Tibial nerve (tissue), 4 donors: ENCODE measurements at regions not wholly inside any gene's neighbourhood (a gene's known extent, or its start where the extent isn't known, plus 50 kb on each side); places are given as distances from the start of the nearest gene placed in this dataset.

ENCODE experiments used
- DNase-seq, 2 donors: peaks; one replicate each; pipeline ENCODE4 v3.0.0-alpha.2; 2019; ENCODE audit warnings: low spot score in 2 of 2
- H3K27ac ChIP-seq, 4 donors: fragments of 200-600 bp; sonication (generic) in 3 of 4; one replicate each; pipeline ENCODE4 v1.5.1; 2017 to 2019; ENCODE audit warnings: mild to moderate bottlenecking in 1 of 4
- H3K27me3 ChIP-seq, 2 donors: fragments of 200-600 bp; sonication (generic) in 1 of 2; one replicate each; pipeline versions ENCODE4 v1.5.1 to v1.6.0; 2017 to 2019
- H3K36me3 ChIP-seq, 3 donors: fragments of 200-600 bp; sonication (generic); one replicate each; pipeline ENCODE4 v1.5.1; 2018 to 2019
- H3K4me1 ChIP-seq, 4 donors: fragments of 200-600 bp; sonication (generic) in 3 of 4; one replicate each; pipeline ENCODE4 v1.5.1; 2017 to 2019
- H3K4me3 ChIP-seq, 4 donors: fragments of 200-600 bp; sonication (generic) in 3 of 4; one replicate each; pipeline ENCODE4 v1.5.1; 2017 to 2019; ENCODE audit warnings: mild to moderate bottlenecking in 1 of 4, moderate library complexity in 1 of 4
- H3K9me3 ChIP-seq, 4 donors: fragments of 200-600 bp; sonication (generic) in 3 of 4; one replicate each; pipeline ENCODE4 v1.5.1; 2017 to 2019
- CTCF ChIP-seq, 5 experiments: fragments of 200-600 bp in 3 of 5; fragments of 450-650 bp in 2 of 5; sonication (generic) in 3 of 5; IDR thresholded peaks; one replicate each; pipeline ENCODE4 v1.5.1; 2016 to 2019; ENCODE audit warnings: antibody characterized with exemption in 5 of 5, mild to moderate bottlenecking in 3 of 5, moderate library complexity in 2 of 5
- EP300 ChIP-seq, 2 donors: sonication (generic); formaldehyde crosslinking; IDR thresholded peaks; one replicate each; pipeline ENCODE4 v1.6.1; 2017; ENCODE audit warnings: antibody characterized with exemption in 2 of 2, mild to moderate bottlenecking in 1 of 2
- POLR2A ChIP-seq, 2 donors: fragments of 450-650 bp; IDR thresholded peaks; one replicate each; pipeline ENCODE4 v1.6.1; 2017; ENCODE audit warnings: antibody characterized with exemption in 2 of 2, mild to moderate bottlenecking in 2 of 2, moderate library complexity in 2 of 2
- WGBS, 2 donors: methylation state at CpG; one replicate each; pipeline ENCODE4 v1.1.5; 2018; 5-methylcytosine and 5-hydroxymethylcytosine counted together

- no peak for TF ChIP-seq POLR2A (IDR thresholded peaks at IDR 0.05)
- no peak for TF ChIP-seq CTCF (IDR thresholded peaks at IDR 0.05)
- no peak for TF ChIP-seq EP300 (IDR thresholded peaks at IDR 0.05)
- Histone ChIP-seq H3K4me1 (peaks cover 0 to 5% (median 0%) of the 10 kb centered on the region in 4 donors), H3K36me3 (no peaks in the 10 kb centered on the region), H3K4me3 (no peak overlapping the region), H3K27me3 (no peaks in the 10 kb centered on the region), H3K9me3 (no peaks in the 10 kb centered on the region), H3K27ac (no peak overlapping the region)
- 86 to 89% methylated on average over 4 of the region's 4 CpGs for WGBS, 2 donors
- no peak for DNase-seq
Measured at GRCh38 chr6:14861491-14861943, 384.4 kb upstream of the JARID2 start.

GRCh38 chr6:14862845-14863244, 383.0 kb upstream of the JARID2 start:
- WGBS, 2 donors: 96% methylated on average over 3 of the region's 3 CpGs
- H3K4me1 ChIP-seq: peaks cover 0 to 5% (median 0%) of the 10 kb centered on the region in 4 donors
- H3K36me3 ChIP-seq: no peaks in the 10 kb centered on the region
- no peaks in the 10 kb centered on the region for H3K27me3 ChIP-seq
- H3K27ac ChIP-seq: no peak overlapping the region
- no peak for TF ChIP-seq EP300 (IDR thresholded peaks at IDR 0.05)
- no peaks in the 10 kb centered on the region for H3K9me3 ChIP-seq
- H3K4me3 ChIP-seq: no peak overlapping the region
- DNase-seq: no peak

GRCh38 chr6:14863902-14864850, 381.7 kb upstream of the JARID2 start:
- Histone ChIP-seq H3K36me3 (no peaks in the 10 kb centered on the region), H3K4me1 (peaks cover 0 to 5% (median 0%) of the 10 kb centered on the region in 4 donors), H3K9me3 (no peaks in the 10 kb centered on the region), H3K4me3 (no peak overlapping the region), H3K27me3 (no peaks in the 10 kb centered on the region), H3K27ac (no peak overlapping the region)
- 70 to 71% methylated on average over 14 of the region's 14 CpGs for WGBS, 2 donors
- TF ChIP-seq EP300 (IDR thresholded peaks at IDR 0.05) (no peak), POLR2A (IDR thresholded peaks at IDR 0.05) (no peak), CTCF (IDR thresholded peaks at IDR 0.05) (no peak)
- DNase-seq: no peak

- Histone ChIP-seq H3K27ac (peak overlapping the region in 1 of 4 donors; percentile 4), H3K36me3 (no peaks in the 10 kb centered on the region), H3K4me3 (no peak overlapping the region), H3K27me3 (no peaks in the 10 kb centered on the region), H3K9me3 (no peaks in the 10 kb centered on the region), H3K4me1 (peaks cover 0 to 5% (median 0%) of the 10 kb centered on the region in 4 donors)
- TF ChIP-seq CTCF (IDR thresholded peaks at IDR 0.05): no peak
- TF ChIP-seq POLR2A (IDR thresholded peaks at IDR 0.05): no peak
- TF ChIP-seq EP300 (IDR thresholded peaks at IDR 0.05): peak in 1 of 2 donors; percentile 9
- 53 to 60% methylated on average over 5 of the region's 5 CpGs for WGBS, 2 donors
- DNase-seq: no peak
Measured at GRCh38 chr6:14865531-14866100, 380.3 kb upstream of the JARID2 start.

- Histone ChIP-seq H3K27ac (no peak overlapping the region), H3K4me1 (peaks cover 0 to 5% (median 0%) of the 10 kb centered on the region in 4 donors), H3K27me3 (no peaks in the 10 kb centered on the region), H3K36me3 (no peaks in the 10 kb centered on the region), H3K9me3 (no peaks in the 10 kb centered on the region), H3K4me3 (no peak overlapping the region)
- no peak for TF ChIP-seq POLR2A (IDR thresholded peaks at IDR 0.05)
- no peak for TF ChIP-seq CTCF (IDR thresholded peaks at IDR 0.05)
- no peak for DNase-seq
- WGBS, 2 donors: 95 to 100% methylated on average over 1 of the region's 1 CpG
Measured at GRCh38 chr6:14867802-14868201, 378.1 kb upstream of the JARID2 start.
